NCI-H446 (cell line): ENCODE measurements at regions not wholly inside any gene's neighbourhood (a gene's known extent, or its start where the extent isn't known, plus 50 kb on each side); places are given as distances from the start of the nearest gene placed in this dataset.

Experiments
- DNase-seq, 2 experiments: peaks; one replicate each; lab custom pipeline; 2025; lab: John Stamatoyannopoulos, UW

- DNase-seq, result no peak
Observed at GRCh38 chr4:177573507-177573906, 131.3 kb upstream of the AGA start.

GRCh38 chr4:177574446-177574845 lies 132.2 kb upstream of the AGA start:
- no peak for DNase-seq

- DNase-seq, result no peak
Observed at GRCh38 chr4:177579649-177580048, 137.4 kb upstream of the AGA start.

- no peak for DNase-seq
Observed at GRCh38 chr4:177582992-177583391, 140.8 kb upstream of the AGA start.

GRCh38 chr4:177587989-177588388 lies 145.8 kb upstream of the AGA start:
- DNase-seq, result no peak

- DNase-seq, result no peak
Observed at GRCh38 chr4:177595386-177595785, 153.1 kb upstream of the AGA start.

GRCh38 chr4:177596035-177596434 lies 153.8 kb upstream of the AGA start:
- no peak for DNase-seq

GRCh38 chr4:177596991-177597390 lies 154.8 kb upstream of the AGA start:
- DNase-seq, result no peak

GRCh38 chr4:177605252-177605651 lies 163.0 kb upstream of the AGA start:
- DNase-seq, result no peak

GRCh38 chr4:177607111-177607573 lies 164.9 kb upstream of the AGA start:
- no peak for DNase-seq

GRCh38 chr4:177611974-177612664 lies 169.9 kb upstream of the AGA start:
- DNase-seq, result no peak

GRCh38 chr4:177612684-177613083 lies 170.4 kb upstream of the AGA start:
- no peak for DNase-seq

GRCh38 chr4:177632481-177632880 lies 190.2 kb upstream of the AGA start:
- no peak for DNase-seq

- DNase-seq, result no peak
Observed at GRCh38 chr4:177638871-177639270, 196.6 kb upstream of the AGA start.

GRCh38 chr4:177640864-177641263 lies 198.6 kb upstream of the AGA start:
- DNase-seq, result no peak

GRCh38 chr4:177660223-177660622 lies 218.0 kb upstream of the AGA start:
- no peak for DNase-seq

GRCh38 chr4:177667687-177668086 lies 225.4 kb upstream of the AGA start:
- DNase-seq, result no peak

- no peak for DNase-seq
Observed at GRCh38 chr4:177671387-177671786, 229.2 kb upstream of the AGA start.

- DNase-seq, result no peak
Observed at GRCh38 chr4:177671845-177672244, 229.6 kb upstream of the AGA start.

- DNase-seq, result no peak
Observed at GRCh38 chr4:177673985-177674489, 231.8 kb upstream of the AGA start.

GRCh38 chr4:177680308-177680707 lies 238.1 kb upstream of the AGA start:
- DNase-seq, result no peak

GRCh38 chr4:177681902-177682301 lies 239.7 kb upstream of the AGA start:
- DNase-seq, result no peak

GRCh38 chr4:177687117-177687516 lies 244.9 kb upstream of the AGA start:
- DNase-seq, result no peak

- no peak for DNase-seq
Observed at GRCh38 chr4:177692907-177693306, 250.7 kb upstream of the AGA start.
